ENCODE measurements at regions not wholly inside any gene's neighbourhood (a gene's known extent, or its start where the extent isn't known, plus 50 kb on each side); places are given as distances from the start of the nearest gene placed in this dataset.

GRCh38 chr9:115956371-115956770 is 197.2 kb upstream of the PAPPA start:
- TF ChIP-seq CTCF (conservative IDR thresholded peaks at IDR 0.05 in 1 of 2, IDR thresholded peaks at IDR 0.05 in 1 of 2; ENCODE audit: extremely low read depth in 1 of 2, insufficient read depth in 1 of 2, low read depth in 1 of 2, low read length in 2 of 2) (no peak), EZH2 (IDR thresholded peaks at IDR 0.05; ENCODE audit: borderline replicate concordance, low read length) (no peak)

Measured in mammary epithelial cell (primary cell).